Prostate gland (tissue), 2 donors: ENCODE measurements at regions not wholly inside any gene's neighbourhood (a gene's known extent, or its start where the extent isn't known, plus 50 kb on each side); places are given as distances from the start of the nearest gene placed in this dataset.

Experiments used
- DNase-seq: peaks from one replicate; pipeline ENCODE4 v3.0.0-alpha.2; 2019; ENCODE audit warnings: low spot score
- H3K27ac ChIP-seq, 2 donors: fragments of 200-600 bp; sonication (generic); 2 replicates each; pipeline ENCODE4 v1.5.1; 2017 to 2019
- H3K27me3 ChIP-seq: fragments of 200-600 bp; sonication (generic); replicated peaks from 2 replicates; pipeline ENCODE4 v1.5.1; 2019; ENCODE audit not compliant: insufficient read depth
- H3K36me3 ChIP-seq, 2 donors: fragments of 200-600 bp; sonication (generic); 1 replicate in 1 of 2; 2 replicates in 1 of 2; pipeline versions ENCODE4 v1.5.1 to v1.8.1; 2017 to 2019
- H3K4me1 ChIP-seq: fragments of 200-600 bp; sonication (generic); replicated peaks from 2 replicates; pipeline ENCODE4 v1.5.1; 2019
- H3K4me3 ChIP-seq, 2 donors: fragments of 200-600 bp; sonication (generic); 2 replicates each; pipeline ENCODE4 v1.5.1; 2017 to 2019
- H3K9me3 ChIP-seq: fragments of 200-600 bp; sonication (generic); 2 replicates; pipeline ENCODE4 v1.5.1; 2017
- POLR2A ChIP-seq: fragments of 450-650 bp; IDR thresholded peaks from one replicate; pipeline ENCODE4 v1.6.1; 2016; ENCODE audit warnings: antibody characterized with exemption, mild to moderate bottlenecking
- POLR2AphosphoS5 ChIP-seq: sonication (generic); formaldehyde crosslinking; IDR thresholded peaks from one replicate; pipeline ENCODE4 v1.6.1; 2017; ENCODE audit warnings: antibody characterized with exemption
- WGBS: methylation state at CpG from one replicate; pipeline ENCODE4 v1.1.5; 2018; 5-methylcytosine and 5-hydroxymethylcytosine counted together
- intact Hi-C: fragments of 100-400 bp; cut with DNase I; formaldehyde crosslinking; loops from one replicate; pipeline ENCODE4 v1.14.2; 2022
- TF ChIP-seq, protein P1 (sequence below), 4 experiments: fragments of 200-600 bp in 2 of 4; fragments of 450-650 bp in 2 of 4; sonication (generic) in 2 of 4; IDR thresholded peaks; 1 replicate in 3 of 4; 2 replicates in 1 of 4; pipeline ENCODE4 v1.5.1; 2016 to 2019; ENCODE audit warnings: antibody characterized with exemption in 4 of 4, mild to moderate bottlenecking in 2 of 4, moderate library complexity in 2 of 4

DNA sequence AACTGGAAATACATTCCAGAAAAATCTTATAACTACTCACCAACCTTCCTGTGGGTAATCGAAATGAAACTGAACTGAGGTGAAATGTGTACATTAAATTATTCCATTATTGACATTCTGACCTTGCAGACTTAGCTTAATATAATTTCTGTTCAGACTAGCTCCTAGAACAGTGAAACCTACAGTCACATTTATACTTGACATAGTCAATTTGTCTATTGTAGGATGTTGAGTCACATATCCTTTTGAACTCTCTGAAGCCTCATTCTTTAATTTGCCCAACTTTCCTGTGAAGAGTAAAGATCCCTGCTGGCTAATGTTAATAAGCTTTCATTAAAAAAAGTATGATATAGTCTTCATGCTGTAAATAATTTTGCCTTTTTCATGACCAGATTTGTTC lies 92.0 kb upstream of the SCEL start:
- DNase-seq, result no peak
- Histone ChIP-seq H3K4me1 (no peaks in the 10 kb centered on the region), H3K27me3 (no peaks in the 10 kb centered on the region), H3K27ac (no peak overlapping the region), H3K9me3 (no peaks in the 10 kb centered on the region), H3K36me3 (no peaks in the 10 kb centered on the region), H3K4me3 (no peak overlapping the region)
- 84% methylated on average over 1 of the region's 1 CpG for whole genome bisulfite sequencing
- no peak for TF ChIP-seq POLR2A
- intact Hi-C loops, result no loop called here

DNA sequence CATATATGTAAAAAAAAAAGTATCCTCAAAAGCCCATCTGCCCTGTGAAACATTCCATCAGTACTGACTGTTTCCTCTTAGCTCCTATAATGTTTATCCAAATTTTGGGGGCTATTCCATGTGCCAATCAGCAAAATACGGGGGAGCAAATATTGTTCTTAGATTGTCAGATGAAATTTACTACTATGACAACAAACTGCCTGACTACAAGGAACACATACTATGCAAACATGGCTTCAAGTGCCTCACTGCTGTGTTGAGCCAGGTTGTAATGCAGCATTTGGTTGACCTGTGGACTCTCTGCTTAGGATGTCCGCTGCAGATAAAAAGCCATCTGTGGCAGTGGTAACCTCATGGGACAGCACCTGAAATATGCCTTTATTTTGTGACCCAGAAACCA lies 98.2 kb upstream of the SCEL start:
- 45% methylated on average over 2 of the region's 2 CpGs for WGBS
- H3K4me3 ChIP-seq, result no peak overlapping the region
- DNase-seq, result peak; percentile 14
- H3K27ac ChIP-seq, result no peak overlapping the region
- intact Hi-C loops, result no loop called here
- TF ChIP-seq POLR2AphosphoS5, result peak; percentile 65
- TF ChIP-seq, protein P1, sequence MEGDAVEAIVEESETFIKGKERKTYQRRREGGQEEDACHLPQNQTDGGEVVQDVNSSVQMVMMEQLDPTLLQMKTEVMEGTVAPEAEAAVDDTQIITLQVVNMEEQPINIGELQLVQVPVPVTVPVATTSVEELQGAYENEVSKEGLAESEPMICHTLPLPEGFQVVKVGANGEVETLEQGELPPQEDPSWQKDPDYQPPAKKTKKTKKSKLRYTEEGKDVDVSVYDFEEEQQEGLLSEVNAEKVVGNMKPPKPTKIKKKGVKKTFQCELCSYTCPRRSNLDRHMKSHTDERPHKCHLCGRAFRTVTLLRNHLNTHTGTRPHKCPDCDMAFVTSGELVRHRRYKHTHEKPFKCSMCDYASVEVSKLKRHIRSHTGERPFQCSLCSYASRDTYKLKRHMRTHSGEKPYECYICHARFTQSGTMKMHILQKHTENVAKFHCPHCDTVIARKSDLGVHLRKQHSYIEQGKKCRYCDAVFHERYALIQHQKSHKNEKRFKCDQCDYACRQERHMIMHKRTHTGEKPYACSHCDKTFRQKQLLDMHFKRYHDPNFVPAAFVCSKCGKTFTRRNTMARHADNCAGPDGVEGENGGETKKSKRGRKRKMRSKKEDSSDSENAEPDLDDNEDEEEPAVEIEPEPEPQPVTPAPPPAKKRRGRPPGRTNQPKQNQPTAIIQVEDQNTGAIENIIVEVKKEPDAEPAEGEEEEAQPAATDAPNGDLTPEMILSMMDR (IDR thresholded peaks at IDR 0.05), result no peak
- H3K4me1 ChIP-seq, result no peaks in the 10 kb centered on the region
- no peaks in the 10 kb centered on the region for H3K9me3 ChIP-seq
- no peaks in the 10 kb centered on the region for H3K36me3 ChIP-seq
- no peaks in the 10 kb centered on the region for H3K27me3 ChIP-seq

DNA sequence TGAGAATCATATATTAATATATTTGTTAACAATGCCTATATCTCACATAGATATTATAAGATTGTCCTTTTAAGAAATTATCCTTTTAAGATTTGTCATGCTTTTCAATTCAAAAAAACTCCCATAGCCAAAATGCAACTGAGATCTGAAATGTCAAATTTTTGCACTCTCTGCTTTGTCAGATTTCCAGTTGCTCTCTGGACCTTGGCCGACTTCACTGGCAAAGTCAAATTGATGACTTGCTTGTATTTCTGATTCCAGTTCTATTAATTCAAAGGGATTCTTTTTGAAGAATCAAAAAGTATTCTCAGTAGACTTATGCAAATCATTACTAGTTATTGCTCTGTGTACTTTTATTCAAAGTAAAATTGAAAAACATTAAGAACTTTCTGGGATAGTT lies 101.2 kb upstream of the SCEL start:
- Histone ChIP-seq H3K27ac (no peak overlapping the region), H3K4me1 (no peaks in the 10 kb centered on the region), H3K27me3 (no peaks in the 10 kb centered on the region), H3K9me3 (no peaks in the 10 kb centered on the region), H3K4me3 (no peak overlapping the region), H3K36me3 (no peaks in the 10 kb centered on the region)
- 69% methylated on average over 1 of the region's 1 CpG for WGBS
- no peak for DNase-seq
- TF ChIP-seq POLR2A (no peak), POLR2AphosphoS5 (no peak)
- TF ChIP-seq, protein P1 (IDR thresholded peaks at IDR 0.05), result no peak
- intact Hi-C loops, result no loop called here

DNA sequence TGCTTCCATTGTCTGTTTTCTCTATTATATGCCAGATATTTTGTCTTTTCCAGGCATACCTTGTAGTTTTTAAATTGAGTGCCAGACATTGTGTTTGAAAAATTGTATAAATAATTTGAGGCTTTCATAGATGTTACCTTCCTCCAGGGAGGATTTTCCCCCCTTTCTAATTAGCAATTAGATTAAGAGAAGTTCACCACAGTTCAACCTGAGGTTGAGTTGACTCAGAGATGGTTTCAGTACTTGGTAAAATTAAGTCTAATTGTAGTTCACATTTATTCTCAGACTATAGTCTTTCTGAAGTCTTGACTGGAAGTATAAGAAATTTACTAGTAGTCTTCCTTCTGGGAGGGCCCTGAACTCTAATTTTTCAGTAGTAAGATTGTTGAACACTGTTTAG lies 104.1 kb upstream of the SCEL start:
- Histone ChIP-seq H3K9me3 (no peaks in the 10 kb centered on the region), H3K4me1 (no peaks in the 10 kb centered on the region), H3K27me3 (no peaks in the 10 kb centered on the region), H3K36me3 (no peaks in the 10 kb centered on the region), H3K27ac (no peak overlapping the region), H3K4me3 (no peak overlapping the region)
- TF ChIP-seq POLR2AphosphoS5 (no peak), POLR2A (no peak)
- TF ChIP-seq, protein P1 (IDR thresholded peaks at IDR 0.05), result no peak
- intact Hi-C loops, result no loop called here
- no peak for DNase-seq

DNA sequence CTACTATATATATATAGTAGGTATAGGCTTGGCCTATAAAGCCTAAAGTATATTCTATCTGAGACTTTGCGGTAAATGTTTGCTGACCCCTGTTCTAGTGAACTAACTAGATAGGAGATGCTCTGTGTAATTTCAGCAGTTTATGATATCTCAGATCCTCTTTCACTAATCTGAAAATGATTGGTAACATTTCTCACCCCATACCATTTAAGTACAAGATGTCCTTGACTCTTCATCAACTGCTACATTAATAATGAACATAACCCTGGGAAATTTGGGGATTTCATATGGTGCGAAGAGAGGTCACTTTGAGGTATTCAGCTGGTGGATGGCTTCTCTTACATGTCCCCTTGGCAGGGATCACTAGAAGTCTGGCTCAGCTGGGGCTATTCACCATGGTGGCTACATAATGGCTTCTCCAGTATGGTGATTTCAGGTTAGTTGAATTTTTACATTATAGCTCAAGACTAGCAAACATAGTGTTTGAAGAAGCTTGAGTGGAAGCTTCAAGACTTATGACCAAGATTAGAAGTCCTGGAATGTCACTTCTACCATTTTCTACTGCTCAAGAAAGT lies 103.6 kb upstream of the MYCBP2 start:
- Histone ChIP-seq H3K4me3 (no peak overlapping the region), H3K27me3 (no peaks in the 10 kb centered on the region), H3K27ac (no peak overlapping the region), H3K9me3 (no peaks in the 10 kb centered on the region), H3K4me1 (no peaks in the 10 kb centered on the region), H3K36me3 (no peaks in the 10 kb centered on the region)
- TF ChIP-seq, protein P1 (IDR thresholded peaks at IDR 0.05), result no peak
- TF ChIP-seq POLR2AphosphoS5, result no peak
- TF ChIP-seq POLR2A, result no peak
- intact Hi-C loops, result no loop called here
- no peak for DNase-seq
- 98% methylated on average over 2 of the region's 2 CpGs for WGBS
